DND-41 (cell line): ENCODE measurements at regions not wholly inside any gene's neighbourhood (a gene's known extent, or its start where the extent isn't known, plus 50 kb on each side); places are given as distances from the start of the nearest gene placed in this dataset.
"Not testable (repeated sequence)": the region's sequence is repeated elsewhere in the genome, so short reads cannot be mapped to it uniquely, and the experiment has no call there.

Source experiments
- CTCF ChIP-seq: IDR thresholded peaks from 2 replicates; pipeline ENCODE4 v1.5.1; 2012; ENCODE audit warnings: borderline replicate concordance, low read length, moderate library complexity, mild to moderate bottlenecking; ENCODE audit not compliant: poor library complexity, severe bottlenecking; ENCODE audit errors: extremely low read depth
- EZH2 ChIP-seq: IDR thresholded peaks from 3 replicates; pipeline ENCODE4 v1.6.1; 2012; ENCODE audit warnings: borderline replicate concordance, low read depth, mild to moderate bottlenecking, moderate library complexity, low read length, inconsistent platforms; ENCODE audit not compliant: severe bottlenecking

GRCh38 chr4:49120042-49120779, 134.1 kb downstream of the CWH43 start:
- not testable (repeated sequence) for TF ChIP-seq CTCF, EZH2
